Psoas muscle (tissue), 7 donors: ENCODE measurements at regions not wholly inside any gene's neighbourhood (a gene's known extent, or its start where the extent isn't known, plus 50 kb on each side); places are given as distances from the start of the nearest gene placed in this dataset.
A peak's percentile ranks its signal among the peaks of the same experiment; 100 is the strongest.

Source experiments
- ATAC-seq, 4 donors: fragments of 200-7000 bp; cut with Tn5 transposase; one replicate each; pipeline ENCODE4 v1.9.1; 2020; ENCODE audit warnings: moderate library complexity in 3 of 4, mild to moderate bottlenecking in 2 of 4
- DNase-seq, 2 donors: peaks; one replicate each; pipeline ENCODE4 v3.0.0-alpha.2; 2020
- H3K27ac ChIP-seq: fragments of 200-600 bp; one replicate; pipeline ENCODE4 v1.8.0; 2022
- H3K27me3 ChIP-seq, 3 donors: fragments of 200-600 bp in 1 of 3; one replicate each; pipeline versions ENCODE4 v1.6.1 to v1.8.0; 2013 to 2022; ENCODE audit warnings: low read length in 2 of 3, mild to moderate bottlenecking in 2 of 3, moderate library complexity in 1 of 3; ENCODE audit not compliant: insufficient read depth in 3 of 3
- H3K36me3 ChIP-seq, 2 donors: fragments of 200-600 bp in 1 of 2; one replicate each; pipeline versions ENCODE4 v1.6.1 to v1.8.0; 2013 to 2022; ENCODE audit warnings: low read depth in 1 of 2, mild to moderate bottlenecking in 1 of 2, moderate library complexity in 1 of 2; ENCODE audit not compliant: insufficient read depth in 1 of 2
- H3K4me1 ChIP-seq: fragments of 200-600 bp; one replicate; pipeline ENCODE4 v1.8.0; 2022
- H3K4me3 ChIP-seq: fragments of 200-600 bp; one replicate; pipeline ENCODE4 v1.8.0; 2022; ENCODE audit warnings: mild to moderate bottlenecking
- H3K9me3 ChIP-seq: fragments of 200-600 bp; one replicate; pipeline ENCODE4 v1.8.0; 2022
- CTCF ChIP-seq: fragments of 200-600 bp; IDR thresholded peaks from one replicate; pipeline ENCODE4 v1.8.0; 2022; ENCODE audit warnings: antibody characterized with exemption
- WGBS, 3 donors: extraction: QIAGEN DNeasy Blood & Tissue Kit; methylation state at CpG; one replicate each; pipeline versions ENCODE4 v1.1.6 to v1.1.7; 2013; 5-methylcytosine and 5-hydroxymethylcytosine counted together
- intact Hi-C, 2 donors: fragments of 100-400 bp; cut with DNase I; formaldehyde crosslinking; loops; one replicate each; pipeline versions ENCODE4 v1.11.0 to v1.14.2; 2022
- donor health status: healthy with polysubstance abuse.
- donor health status: DM: no; HTN: no; CAD: no; lungs with moderate emphysema.
- donor health status: Bipolar disorder and iron deficiency.
- donor health status: healthy.
- donor health status: DM: yes; HTN: yes; CAD: no.
- donor health status: DM: no; HTN: no; CAD: no.
- donor health status: DM: yes; HTN: yes; CAD: no.

GRCh38 chr5:173752653-173753052 lies 135.5 kb upstream of the CPEB4 start:
- Histone ChIP-seq H3K9me3 (no peaks in the 10 kb centered on the region), H3K36me3 (no peaks in the 10 kb centered on the region), H3K4me1 (peaks cover 27% of the 10 kb centered on the region), H3K27me3 (no peaks in the 10 kb centered on the region), H3K4me3 (no peak overlapping the region), H3K27ac (peak overlapping the region; percentile 92)
- intact Hi-C loops: loop anchor here (2.0 to 5.0 kb wide), 3 partner anchors 45 to 136 kb away; partner anchors contain the start of gene BOD1 (in 1 of the 2)
- DNase-seq (no peak), ATAC-seq (peak in 1 of 4 donors; percentile 5)
- TF ChIP-seq CTCF: no peak
- 73 to 89% (median 79%) methylated on average over 4 of the region's 4 CpGs for WGBS, 3 donors

- Histone ChIP-seq H3K27ac (peak overlapping the region; percentile 92), H3K9me3 (no peaks in the 10 kb centered on the region), H3K4me3 (peak overlapping the region; percentile 41), H3K27me3 (no peaks in the 10 kb centered on the region), H3K4me1 (peaks cover 34% of the 10 kb centered on the region), H3K36me3 (no peaks in the 10 kb centered on the region)
- ATAC-seq (peak; percentile 94 to 96 (median 95)), DNase-seq (peak; percentile 84 to 95)
- WGBS, 3 donors: 31 to 39% (median 34%) methylated on average over 15 of the region's 15 CpGs
- intact Hi-C loops: loop anchor here (2.0 to 5.0 kb wide), 3 partner anchors 46 to 137 kb away; partner anchors contain the start of gene BOD1 (in 1 of the 2)
- no peak for TF ChIP-seq CTCF
Observed at GRCh38 chr5:173753307-173754168, 134.6 kb upstream of the CPEB4 start.

- intact Hi-C loops: loop anchor here in 1 of 2 donors (5.0 kb wide), 1 partner anchor 217 kb away; no protein-coding TSS in a partner anchor
- Histone ChIP-seq H3K4me3 (no peak overlapping the region), H3K36me3 (no peaks in the 10 kb centered on the region), H3K9me3 (no peaks in the 10 kb centered on the region), H3K4me1 (peaks cover 45% of the 10 kb centered on the region), H3K27ac (peak overlapping the region; percentile 92), H3K27me3 (no peaks in the 10 kb centered on the region)
- 56 to 86% (median 60%) methylated on average over 3 of the region's 3 CpGs for WGBS, 3 donors
- TF ChIP-seq CTCF: no peak
- DNase-seq (no peak), ATAC-seq (peak in 1 of 4 donors; percentile 1)
Observed at GRCh38 chr5:173755319-173755718, 132.8 kb upstream of the CPEB4 start.

GRCh38 chr5:173757403-173758209 lies 130.5 kb upstream of the CPEB4 start:
- no peaks in the 10 kb centered on the region for H3K36me3 ChIP-seq
- peaks cover 55% of the 10 kb centered on the region for H3K4me1 ChIP-seq
- 42 to 45% (median 45%) methylated on average over 12 of the region's 12 CpGs for WGBS, 3 donors
- intact Hi-C loops: loop anchor here in 1 of 2 donors (5.0 kb wide), 1 partner anchor 215 kb away; no protein-coding TSS in a partner anchor
- no peak for TF ChIP-seq CTCF
- no peak overlapping the region for H3K27ac ChIP-seq
- DNase-seq: no peak
- ATAC-seq: no peak
- H3K27me3 ChIP-seq: no peaks in the 10 kb centered on the region
- H3K9me3 ChIP-seq: no peaks in the 10 kb centered on the region
- no peak overlapping the region for H3K4me3 ChIP-seq
